ENCODE measurements at regions not wholly inside any gene's neighbourhood (a gene's known extent, or its start where the extent isn't known, plus 50 kb on each side); places are given as distances from the start of the nearest gene placed in this dataset.

- DNase-seq: no peak
Measured at GRCh38 chr10:120984221-120984620, 133.1 kb downstream of the WDR11 start.

DNA sequence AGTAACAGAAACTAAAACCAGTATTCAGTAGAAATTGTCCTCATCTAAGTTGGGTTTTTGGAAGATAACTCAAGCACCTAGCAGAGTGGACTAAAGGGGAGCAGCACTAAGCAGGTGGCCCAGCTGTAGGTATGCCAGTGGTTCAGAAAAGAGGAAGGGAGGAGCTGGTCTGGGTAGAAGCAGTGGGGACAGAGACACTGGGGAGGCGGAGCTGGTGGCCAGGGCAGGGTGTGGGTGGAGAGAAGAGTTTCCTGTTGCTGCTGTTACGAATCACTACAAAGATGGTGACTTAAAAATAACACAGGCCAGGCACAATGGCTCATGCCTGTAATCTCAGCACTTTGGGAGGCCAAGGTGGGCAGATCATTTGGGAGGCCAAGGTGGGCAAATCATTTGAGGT is 136.2 kb downstream of the WDR11 start:
- DNase-seq: no peak

DNA sequence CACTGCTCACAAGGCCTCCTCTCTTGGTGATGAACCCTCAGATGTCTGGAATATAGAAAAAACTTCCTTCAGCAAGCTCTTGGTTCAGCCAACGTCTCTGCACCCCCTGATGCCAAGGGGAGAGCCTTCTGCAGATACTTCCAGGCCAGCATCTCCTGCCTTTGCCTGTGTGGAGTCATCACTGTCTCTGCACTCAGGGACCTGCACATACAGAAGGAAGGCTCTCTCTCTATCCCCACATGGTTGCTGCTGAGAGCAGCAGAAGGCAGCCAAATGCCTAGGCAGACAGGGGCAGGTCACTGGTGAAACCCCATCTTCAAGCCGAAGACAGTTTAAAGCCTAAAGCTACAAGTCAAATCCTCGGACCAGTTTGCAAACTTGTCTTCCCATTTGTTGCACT is 137.6 kb downstream of the WDR11 start:
- no peak for DNase-seq

DNA sequence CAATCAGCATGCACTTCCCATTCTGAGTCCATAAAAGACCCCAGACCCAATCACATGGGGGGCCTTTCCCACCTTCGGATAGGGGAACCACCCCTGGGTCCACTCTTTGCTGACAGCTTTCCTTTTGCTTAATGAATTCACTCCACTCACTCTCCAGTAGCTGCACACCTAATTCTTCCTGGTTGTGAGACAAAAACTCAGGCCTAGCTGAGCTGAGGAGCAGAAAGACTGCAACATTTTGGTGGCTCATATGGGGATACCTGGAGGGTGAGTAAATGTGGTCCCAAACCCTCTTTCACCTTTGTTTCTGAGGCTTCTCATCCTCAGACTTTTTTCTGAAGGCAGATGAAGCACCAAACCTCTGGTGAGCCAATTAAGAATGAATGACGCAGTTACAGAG is 138.1 kb downstream of the WDR11 start:
- no peak for DNase-seq

DNA sequence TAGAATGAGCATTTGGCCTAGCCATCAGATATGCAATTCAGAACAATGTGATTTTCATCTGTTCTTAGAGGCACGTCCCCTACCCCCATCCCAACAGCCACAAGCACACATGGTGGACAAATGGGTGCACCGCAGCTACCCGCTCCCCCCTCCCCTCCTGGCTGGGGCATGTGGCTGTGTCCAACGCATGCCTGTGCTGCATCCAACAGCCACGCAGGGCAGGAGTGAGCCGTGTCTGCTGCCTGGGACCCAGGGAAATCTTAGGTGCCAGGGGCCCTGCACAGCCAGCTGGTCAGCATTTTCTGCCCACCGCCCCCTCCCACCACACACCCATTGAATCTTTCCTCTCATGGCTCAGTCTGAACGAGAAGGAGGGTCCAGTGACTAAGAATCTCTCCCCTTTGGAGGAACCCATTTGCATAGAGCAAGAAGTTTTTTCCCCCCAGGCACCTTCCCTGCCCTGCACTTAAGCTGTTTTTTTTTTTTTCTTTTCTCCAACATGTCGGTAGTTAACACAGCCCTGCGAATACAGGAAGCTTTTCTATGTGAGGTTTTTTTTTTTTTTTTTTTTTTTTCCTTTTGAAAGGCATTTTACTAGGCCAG is 138.9 kb downstream of the WDR11 start:
- DNase-seq: no peak

DNA sequence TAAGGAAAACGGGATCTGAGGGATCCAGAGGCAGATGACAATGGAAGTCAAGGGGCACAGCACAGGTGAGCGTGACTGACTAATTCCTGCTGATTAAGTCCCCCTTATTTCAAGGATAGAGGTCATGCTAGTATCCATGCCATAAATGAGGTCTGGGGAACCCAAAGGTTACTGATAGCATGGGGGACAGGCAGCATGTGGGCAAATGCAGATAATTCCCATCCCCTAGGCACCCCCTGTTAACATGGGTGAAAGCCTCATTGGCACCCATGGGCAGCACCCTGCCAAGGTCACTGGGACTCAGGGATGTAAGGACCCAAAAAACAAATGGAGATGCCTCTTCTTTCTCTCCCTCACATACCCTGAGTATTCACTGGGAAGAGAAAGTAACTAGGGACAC is 139.7 kb downstream of the WDR11 start:
- DNase-seq: no peak

GRCh38 chr10:120993089-120993488 is 141.9 kb downstream of the WDR11 start:
- DNase-seq: no peak

DNA sequence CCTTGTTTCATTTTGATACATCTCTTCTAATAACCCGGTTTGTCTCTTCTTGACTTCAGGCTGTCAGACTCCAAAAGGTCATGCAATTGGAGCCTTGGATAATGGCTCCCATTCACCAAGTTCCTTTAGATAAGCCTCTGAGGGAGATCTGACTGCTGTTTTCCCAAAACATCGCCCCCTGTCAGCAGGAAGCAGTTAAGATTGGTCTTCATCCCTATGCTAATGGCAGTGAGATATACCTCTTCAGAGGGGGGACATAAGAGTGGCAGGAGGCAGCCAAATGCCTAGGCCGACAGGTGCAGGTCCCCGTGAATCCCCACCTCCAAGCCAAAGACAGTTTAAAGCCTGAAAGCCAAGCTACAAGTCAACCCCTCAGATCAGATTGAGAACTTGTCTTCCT is 144.6 kb downstream of the WDR11 start:
- no peak for DNase-seq

DNA sequence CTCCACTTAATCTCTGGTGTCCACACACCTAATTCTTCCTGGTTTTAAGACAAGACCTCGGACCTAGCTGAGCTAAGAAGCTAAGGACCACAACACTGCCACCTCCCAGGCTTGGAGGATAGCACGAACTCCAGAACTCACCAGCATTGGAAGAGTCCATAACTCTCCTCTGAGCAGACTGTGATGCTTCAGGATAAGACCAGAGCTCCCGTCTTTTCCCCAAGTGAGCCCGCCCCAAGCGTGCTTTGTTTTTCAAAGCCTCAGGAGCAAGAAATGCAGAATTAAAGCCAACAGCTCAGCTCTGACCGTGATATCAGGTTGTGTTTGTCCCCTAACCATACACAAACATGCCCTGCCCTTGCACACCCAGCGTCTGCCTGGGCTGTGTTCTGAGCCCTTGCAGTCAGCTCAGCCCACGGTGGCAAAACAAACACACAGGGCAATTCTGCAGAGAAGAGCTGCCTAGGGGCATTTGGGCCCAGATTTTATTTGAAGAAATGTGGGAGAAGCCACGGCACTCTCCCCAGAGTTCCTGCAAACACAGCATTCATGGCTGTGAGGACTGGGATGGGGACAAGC is 145.4 kb downstream of the WDR11 start:
- no peak for DNase-seq

DNA sequence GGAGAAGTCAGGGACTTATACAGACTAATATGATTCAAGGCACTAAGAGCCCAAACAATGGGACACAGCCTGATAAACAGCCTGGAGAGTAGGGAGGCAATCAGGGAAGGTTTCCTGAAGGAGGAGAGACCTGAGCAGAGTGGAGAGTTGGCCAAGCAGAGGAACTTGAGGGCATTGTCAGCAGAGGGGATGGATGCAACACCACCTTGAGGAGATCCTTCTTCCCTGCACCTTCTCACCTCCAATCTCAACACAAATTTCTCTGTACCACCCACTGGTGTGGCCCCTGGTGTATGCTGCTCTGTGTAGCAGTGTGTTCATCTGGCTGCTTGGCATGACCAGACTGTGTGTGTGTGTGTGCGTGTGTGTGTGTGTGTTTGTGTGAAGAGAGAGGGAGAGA is 146.2 kb downstream of the WDR11 start:
- no peak for DNase-seq

GRCh38 chr10:120997756-120998155 is 146.6 kb downstream of the WDR11 start:
- no peak for DNase-seq

DNA sequence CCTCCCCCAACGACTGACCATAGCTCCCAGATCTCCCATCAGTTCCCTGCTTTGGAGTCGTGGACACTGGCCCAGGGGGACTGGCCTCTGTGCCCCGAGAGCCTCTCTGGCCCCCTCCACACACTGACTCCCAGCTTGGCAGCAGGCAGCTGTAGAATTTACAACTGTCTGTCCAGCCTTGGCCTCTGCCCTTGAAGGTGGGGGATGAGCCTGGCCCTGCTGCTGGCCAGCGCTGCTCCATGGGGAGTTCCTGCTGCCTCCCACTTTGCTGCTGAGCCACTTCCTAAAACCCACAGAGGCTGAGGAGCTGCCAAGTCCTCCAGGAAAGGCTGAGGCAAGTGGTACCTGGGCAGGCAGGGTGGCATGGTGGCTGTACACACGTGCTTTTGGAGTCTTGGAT is 147.1 kb downstream of the WDR11 start:
- no peak for DNase-seq

DNA sequence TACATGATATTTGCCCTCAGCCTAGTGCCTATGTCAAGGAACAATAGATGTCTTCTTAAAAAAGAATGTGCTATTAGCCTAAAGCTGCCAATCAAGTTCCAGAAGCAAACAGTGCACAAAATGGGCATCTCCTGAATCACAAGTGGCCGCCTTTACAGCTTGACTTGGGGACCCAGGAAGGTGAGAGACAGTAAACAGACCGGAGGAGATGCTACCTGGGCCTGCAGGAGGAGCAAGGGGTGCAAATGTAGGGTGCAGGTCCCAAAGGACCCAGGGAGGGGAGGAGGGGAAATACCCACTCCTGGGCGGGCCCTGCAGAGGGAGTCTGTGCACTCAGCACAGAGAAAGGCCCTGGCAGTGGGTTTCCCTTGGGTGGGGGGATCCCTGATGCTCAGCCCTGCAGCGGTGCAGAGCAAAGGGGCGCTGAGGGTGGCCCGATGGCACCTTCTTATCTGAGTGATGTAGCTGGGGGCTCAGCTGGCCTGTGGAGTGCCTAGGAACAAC is 147.7 kb downstream of the WDR11 start:
- DNase-seq: no peak

- DNase-seq: no peak
Measured at GRCh38 chr10:120999868-121000267, 148.7 kb downstream of the WDR11 start.

DNA sequence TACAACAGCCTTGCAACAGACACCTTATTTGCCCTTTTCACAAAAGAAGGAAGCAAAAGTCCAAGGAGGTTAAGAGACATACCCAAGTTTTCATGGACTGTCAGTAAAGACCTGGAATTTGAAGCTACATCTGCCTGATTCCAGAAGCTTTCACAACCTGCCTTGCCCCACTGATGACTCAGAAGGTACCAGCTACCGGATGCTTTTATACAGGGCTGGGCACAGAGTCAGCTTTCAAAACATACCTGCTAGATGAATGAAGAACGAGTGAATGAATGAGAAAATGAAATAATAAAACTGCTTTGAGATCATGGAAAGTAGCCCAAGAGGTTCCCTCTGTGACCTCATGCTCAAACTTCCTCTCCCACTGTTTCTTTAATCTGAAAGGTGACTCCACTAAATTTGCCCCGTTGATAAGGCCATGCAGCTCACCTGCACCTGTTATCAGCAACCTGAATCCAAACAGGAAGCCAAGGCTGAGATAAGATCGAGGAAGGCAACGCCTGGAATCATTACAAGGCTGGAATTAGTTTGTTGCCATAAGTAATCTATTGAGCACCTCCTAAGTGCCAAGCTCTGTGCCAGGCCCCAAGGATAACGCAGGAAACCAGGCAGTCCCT is 151.5 kb downstream of the WDR11 start:
- DNase-seq: no peak

DNA sequence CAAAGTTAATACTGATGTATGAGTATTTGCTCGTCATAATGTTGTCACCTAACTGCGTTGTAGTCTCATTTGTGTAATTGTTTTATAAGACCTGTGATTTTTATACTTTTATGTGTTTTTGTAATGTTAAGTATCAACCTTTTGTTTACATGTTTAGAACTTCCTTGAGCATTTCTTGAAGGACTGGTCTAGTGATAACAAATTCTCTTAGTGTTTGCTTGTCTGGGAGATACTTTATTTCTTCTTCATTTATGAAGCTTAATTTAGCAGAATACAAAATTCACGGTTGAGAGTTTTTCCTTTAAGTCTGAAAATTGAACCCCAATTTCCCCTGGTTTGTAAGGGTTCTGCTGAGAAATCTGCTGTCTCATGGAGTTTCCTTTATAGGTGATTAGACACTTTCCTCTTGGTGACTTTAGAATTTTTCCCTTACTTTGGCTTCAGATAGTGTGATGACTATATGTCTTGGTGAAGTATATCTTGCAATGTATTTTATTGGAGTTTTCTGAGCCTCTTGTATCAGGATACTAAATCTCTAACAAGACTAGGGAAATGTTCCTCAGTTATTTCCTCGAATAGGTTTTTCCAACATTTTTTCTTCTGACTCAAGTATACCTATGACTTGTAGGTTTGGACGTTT is 154.9 kb downstream of the WDR11 start:
- no peak for DNase-seq

- DNase-seq: no peak
Measured at GRCh38 chr10:121007264-121007663, 156.1 kb downstream of the WDR11 start.

DNA sequence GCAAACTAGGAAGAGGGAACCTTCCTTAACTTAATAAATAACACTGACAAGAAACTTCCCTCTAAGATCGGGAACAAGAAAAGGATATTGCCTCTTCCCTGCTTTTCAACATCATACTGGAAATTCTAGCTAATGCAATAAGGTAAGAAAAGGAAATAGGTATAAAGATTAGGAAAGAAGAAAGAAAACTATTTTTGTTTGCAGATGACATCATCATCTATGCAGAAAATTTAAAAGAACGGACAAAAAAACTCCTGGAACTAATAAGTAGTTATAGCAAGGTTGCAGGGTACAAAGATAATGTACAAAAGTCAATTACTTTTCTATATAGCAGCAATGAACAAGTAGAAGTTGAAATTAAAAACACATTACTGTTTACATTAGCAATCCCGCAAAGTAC is 164.8 kb downstream of the WDR11 start:
- no peak for DNase-seq

DNA sequence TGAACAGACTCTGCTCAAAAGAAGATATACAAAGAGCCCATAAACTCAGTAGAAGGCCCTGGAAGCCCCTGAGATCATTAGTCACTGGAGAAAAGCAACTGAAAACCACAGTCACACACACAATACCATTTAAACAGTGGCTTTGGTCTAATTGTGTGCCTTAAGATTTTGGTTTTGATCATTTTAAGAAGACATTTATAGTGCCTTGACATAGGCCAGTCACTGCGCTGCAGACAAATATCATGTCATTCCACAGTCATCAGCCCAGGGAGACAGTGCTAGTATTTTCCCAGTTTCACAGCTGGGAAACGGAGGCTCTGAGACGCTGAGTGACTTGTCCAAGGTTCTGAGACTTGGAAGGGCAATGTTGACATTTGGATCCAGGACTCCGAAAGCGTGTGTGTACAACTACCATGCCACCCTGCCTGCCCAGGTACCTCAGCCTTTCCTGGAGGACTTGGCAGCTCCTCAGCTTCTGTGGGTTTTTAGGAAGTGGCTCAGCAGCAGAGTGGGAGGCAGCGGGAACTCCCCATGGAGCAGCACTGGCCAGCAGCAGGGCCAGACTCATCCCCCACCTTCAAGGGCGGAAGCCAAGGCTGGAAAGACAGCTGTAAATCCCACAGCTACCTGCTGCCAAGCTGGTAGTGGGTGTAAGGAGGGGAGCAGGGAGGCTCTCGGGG is 173.9 kb downstream of the WDR11 start:
- no peak for DNase-seq

GRCh38 chr10:121025731-121026130 is 174.6 kb downstream of the WDR11 start:
- no peak for DNase-seq

GRCh38 chr10:121027371-121027770 is 176.2 kb downstream of the WDR11 start:
- no peak for DNase-seq

- DNase-seq: no peak
Measured at GRCh38 chr10:121032460-121032859, 181.3 kb downstream of the WDR11 start.

- no peak for DNase-seq
Measured at GRCh38 chr10:121033366-121033765, 182.2 kb downstream of the WDR11 start.

DNA sequence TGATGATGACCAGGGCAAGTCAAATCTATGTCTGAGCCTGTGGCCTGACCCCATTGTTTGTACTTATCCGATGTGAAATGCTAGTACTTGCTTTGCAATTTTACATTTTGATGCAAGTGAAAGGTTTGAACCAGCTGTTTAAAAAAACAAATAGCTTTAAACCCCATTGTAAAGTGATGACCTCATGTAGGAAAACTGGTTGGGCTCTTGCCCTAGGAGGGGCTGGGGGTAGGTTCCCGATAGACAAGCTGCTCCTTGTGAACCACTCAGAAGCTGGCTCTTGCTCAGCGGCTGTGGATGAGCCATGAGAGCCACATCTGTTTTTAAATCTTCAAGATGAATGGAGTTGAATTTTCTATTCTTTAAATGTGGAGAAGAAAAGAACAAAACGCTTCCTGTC is 185.3 kb downstream of the WDR11 start:
- no peak for DNase-seq

All from activated naive CD4-positive, alpha-beta T cell treated with anti-CD3 and anti-CD28 coated beads, Interleukin-2, amount 50 U/mL, for 16 hours (primary cell).